HepG2 (cell line): ENCODE measurements at regions not wholly inside any gene's neighbourhood (a gene's known extent, or its start where the extent isn't known, plus 50 kb on each side); places are given as distances from the start of the nearest gene placed in this dataset.

Experiments used
- ATAC-seq: fragments of 200-7000 bp; cut with Tn5 transposase; 3 replicates; pipeline ENCODE4 v1.9.1; 2020; ENCODE audit warnings: mild to moderate bottlenecking, moderate library complexity
- BruUV-seq: library from RNA; stranded (reverse); fragments of 400-500 nt; replicated peaks from 2 replicates; lab custom pipeline; 2021; lab: Mats Ljungman, UMichigan
- CTCF ChIA-PET: fragments of 300-600 bp; formaldehyde crosslinking; extraction: SDS; loops from one replicate; lab custom pipeline; 2021; ENCODE audit warnings: low total read pairs, inconsistent platforms, low intra/inter-chr PET ratio; lab: Yijun Ruan, JAX
- POLR2A ChIA-PET: fragments of 350-600 bp; sonication (Branson Sonifier 250); formaldehyde crosslinking; loops from one replicate; lab custom pipeline; 2020; ENCODE audit warnings: antibody characterized with exemption, inconsistent platforms; lab: Yijun Ruan, JAX
- DNase-seq: peaks from one replicate; pipeline ENCODE4 v3.0.0-alpha.2; 2015; ENCODE audit warnings: low spot score
- FAIRE-seq: peaks from 3 replicates; lab custom pipeline; 2011; peaks lifted over from hg19 to GRCh38; lab: Jason Lieb, UNC
- H2AFZ ChIP-seq: one replicate; pipeline ENCODE4 v1.6.1; 2011; ENCODE audit warnings: low read length, inconsistent platforms
- H3K27ac ChIP-seq: fragments of 300-600 bp; 3 replicates; pipeline ENCODE4 v1.8.0; 2011; ENCODE audit warnings: mixed run types, mild to moderate bottlenecking, mixed read lengths, low read length, inconsistent platforms; ENCODE audit not compliant: insufficient read depth; ENCODE audit errors: extremely low read length
- H3K27me3 ChIP-seq, 2 experiments: fragments of 200-600 bp in 1 of 2; 2 replicates in 1 of 2; 3 replicates in 1 of 2; pipeline versions ENCODE4 v1.6.0 to v1.8.0; 2011; ENCODE audit warnings: low read length in 2 of 2, mild to moderate bottlenecking in 2 of 2, moderate library complexity in 2 of 2, inconsistent platforms in 1 of 2; ENCODE audit not compliant: insufficient read depth in 2 of 2, control insufficient read depth in 1 of 2
- H3K36me3 ChIP-seq, 2 experiments: fragments of 200-600 bp in 1 of 2; replicated peaks in 1 of 2; 2 replicates in 1 of 2; 3 replicates in 1 of 2; pipeline versions ENCODE4 v1.5.1 to v1.8.0; 2011; ENCODE audit warnings: low read length in 2 of 2, inconsistent platforms in 1 of 2; ENCODE audit not compliant: insufficient read depth in 2 of 2, control insufficient read depth in 1 of 2
- H3K4me1 ChIP-seq: 2 replicates; pipeline ENCODE4 v1.5.1; 2012; ENCODE audit warnings: low read length, inconsistent platforms; ENCODE audit not compliant: insufficient read depth
- H3K4me2 ChIP-seq: 2 replicates; pipeline ENCODE4 v1.6.0; 2011; ENCODE audit warnings: low read depth, low read length, inconsistent platforms
- H3K4me3 ChIP-seq, 3 experiments: fragments of 200-600 bp in 1 of 3; sonication (generic), shearing (Covaris generic) in 1 of 3; replicated peaks in 1 of 3; 2 replicates each; pipeline ENCODE4 v1.5.1; 2011 to 2016; ENCODE audit warnings: low read length in 3 of 3, inconsistent platforms in 2 of 3, low read depth in 2 of 3, mild to moderate bottlenecking in 2 of 3, control low read depth in 1 of 3, mixed read lengths in 1 of 3; ENCODE audit not compliant: insufficient read depth in 1 of 3
- H3K79me2 ChIP-seq: one replicate; pipeline ENCODE4 v1.6.1; 2011; ENCODE audit warnings: low read length, inconsistent platforms; ENCODE audit not compliant: insufficient read depth
- H3K9ac ChIP-seq: 2 replicates; pipeline ENCODE4 v1.6.0; 2011; ENCODE audit warnings: mild to moderate bottlenecking, low read depth, low read length, inconsistent platforms; ENCODE audit not compliant: insufficient read depth
- H3K9me3 ChIP-seq: 2 replicates; pipeline ENCODE4 v1.5.1; 2012; ENCODE audit warnings: mild to moderate bottlenecking, low read length
- H4K20me1 ChIP-seq: 2 replicates; pipeline ENCODE4 v1.6.0; 2011; ENCODE audit warnings: inconsistent platforms, mild to moderate bottlenecking, low read length, moderate library complexity; ENCODE audit not compliant: insufficient read depth
- ARNTL ChIP-seq: sonication (generic); formaldehyde crosslinking; IDR thresholded peaks from 2 replicates; pipeline ENCODE4 v1.4.0; 2020; ENCODE audit warnings: mild to moderate bottlenecking, missing genetic modification reagents
- BRD4 ChIP-seq: sonication (generic); formaldehyde crosslinking; IDR thresholded peaks from 2 replicates; pipeline ENCODE4 v1.4.0; 2020; ENCODE audit warnings: missing genetic modification reagents
- CHD4 ChIP-seq: fragments of 200-600 bp; sonication (generic); IDR thresholded peaks from 2 replicates; pipeline ENCODE4 v1.7.0; 2017; ENCODE audit warnings: mild to moderate bottlenecking, low read length, borderline replicate concordance
- EED ChIP-seq: sonication (generic); formaldehyde crosslinking; IDR thresholded peaks from 2 replicates; pipeline ENCODE4 v1.5.0; 2020; ENCODE audit warnings: mild to moderate bottlenecking, missing genetic modification reagents
- ELF1 ChIP-seq: sonication (generic); formaldehyde crosslinking; IDR thresholded peaks from 2 replicates; pipeline ENCODE4 v1.4.0; 2020; ENCODE audit warnings: missing genetic modification reagents
- FOXK2 ChIP-seq: fragments of 450-650 bp; IDR thresholded peaks from 2 replicates; pipeline ENCODE4 v1.6.1; 2016
- MBNL3 ChIP-seq: fragments of 250-450 bp; sonication (Bioruptor Pico); conservative IDR thresholded peaks from 2 replicates; pipeline ENCODE4 v1.8.0; 2022; ENCODE audit warnings: mild to moderate bottlenecking, inconsistent platforms
- SIX4 ChIP-seq: sonication (generic); formaldehyde crosslinking; IDR thresholded peaks from 2 replicates; pipeline ENCODE4 v1.4.0; 2020; ENCODE audit warnings: missing genetic modification reagents
- SKIL ChIP-seq: sonication (generic); formaldehyde crosslinking; IDR thresholded peaks from 2 replicates; pipeline ENCODE4 v1.8.0; 2022; ENCODE audit warnings: missing genetic modification reagents, mild to moderate bottlenecking, moderate library complexity, borderline replicate concordance
- ZNF143 ChIP-seq: sonication (generic); formaldehyde crosslinking; IDR thresholded peaks from 2 replicates; pipeline ENCODE4 v1.4.0; 2020; ENCODE audit warnings: missing genetic modification reagents
- ZNF235 ChIP-seq: sonication (generic); formaldehyde crosslinking; IDR thresholded peaks from 2 replicates; pipeline ENCODE4 v1.8.1; 2023; ENCODE audit warnings: mild to moderate bottlenecking, missing genetic modification reagents, borderline replicate concordance
- ZNF280B ChIP-seq: sonication (generic); formaldehyde crosslinking; IDR thresholded peaks from 2 replicates; pipeline ENCODE4 v1.5.0; 2020; ENCODE audit warnings: missing genetic modification reagents, mild to moderate bottlenecking, borderline replicate concordance
- ZNF737 ChIP-seq: sonication (generic); formaldehyde crosslinking; IDR thresholded peaks from 2 replicates; pipeline ENCODE4 v1.5.0; 2020; ENCODE audit warnings: missing genetic modification reagents, mild to moderate bottlenecking, borderline replicate concordance
- ZNF780A ChIP-seq: sonication (generic); formaldehyde crosslinking; IDR thresholded peaks from 2 replicates; pipeline ENCODE4 v1.8.0; 2022; ENCODE audit warnings: mild to moderate bottlenecking, missing genetic modification reagents, moderate library complexity
- whole genome bisulfite sequencing: methylation state at CpG from one replicate; pipeline ENCODE4 v1.1.6; 2017; ENCODE audit warnings: low lambda C conversion rate; 5-methylcytosine and 5-hydroxymethylcytosine counted together
- in situ Hi-C: cut with HindIII; loops from 2 replicates; pipeline ENCODE4 v1.10.0; 2017; ENCODE audit warnings: low pct_unique_long_range_greater_than_20kb; ENCODE audit not compliant: extremely low pct_ligation_motif_present
- intact Hi-C: fragments of 100-400 bp; cut with micrococcal nuclease; formaldehyde crosslinking; loops from one replicate; pipeline ENCODE4 v1.10.0; 2022; ENCODE audit not compliant: unreplicated experiment
- TF ChIP-seq, protein P1 (sequence below): IDR thresholded peaks from 2 replicates; pipeline ENCODE4 v1.6.1; 2012; ENCODE audit warnings: low read depth, low read length, improper control_type of control experiment

DNA sequence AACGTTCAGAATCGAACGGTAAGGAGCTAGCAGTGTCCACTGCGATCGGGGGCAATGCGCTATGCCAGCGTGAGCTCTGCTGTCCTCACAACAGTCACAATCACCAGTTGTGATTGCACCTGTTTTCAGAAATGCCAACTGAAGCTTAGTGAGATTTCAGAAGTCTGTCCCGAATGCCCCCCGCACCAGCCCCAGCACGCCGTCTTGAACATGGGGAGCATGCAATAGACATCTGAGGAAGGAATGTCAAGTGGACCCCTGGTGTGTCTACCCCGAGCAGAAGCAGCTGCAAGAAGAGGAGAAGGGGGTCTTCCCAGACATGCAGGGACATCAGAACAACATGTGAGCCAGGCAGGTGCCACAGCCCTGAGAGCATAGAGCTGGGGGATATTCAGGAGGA lies 125.7 kb upstream of the CHST15 start:
- Histone ChIP-seq H3K4me3 (no peak overlapping the region), H3K9ac (no peak overlapping the region), H3K9me3 (no peaks in the 10 kb centered on the region), H3K4me1 (no peaks in the 10 kb centered on the region), H4K20me1 (no peaks in the 10 kb centered on the region), H3K79me2 (no peaks in the 10 kb centered on the region), H3K27me3 (peaks cover 2 to 36% of the 10 kb centered on the region in 2 experiments; a peak in 3 of 5 replicates), H3K36me3 (no peaks in the 10 kb centered on the region), H2AFZ (no peak overlapping the region), H3K4me2 (no peak overlapping the region), H3K27ac (no peak overlapping the region)
- TF ChIP-seq ZNF737 (CRISPR knock-in tag) (no peak), EED (CRISPR knock-in tag) (no peak), ZNF280B (no peak), FOXK2 (no peak), ELF1 (no peak), CHD4 (no peak), SKIL (no peak), ZNF780A (no peak), MBNL3 (CRISPR knock-in tag) (no peak), BRD4 (CRISPR knock-in tag) (no peak), ARNTL (CRISPR knock-in tag) (no peak), ZNF235 (CRISPR knock-in tag) (no peak), SIX4 (no peak), ZNF143 (CRISPR knock-in tag) (no peak)
- TF ChIP-seq, protein P1, sequence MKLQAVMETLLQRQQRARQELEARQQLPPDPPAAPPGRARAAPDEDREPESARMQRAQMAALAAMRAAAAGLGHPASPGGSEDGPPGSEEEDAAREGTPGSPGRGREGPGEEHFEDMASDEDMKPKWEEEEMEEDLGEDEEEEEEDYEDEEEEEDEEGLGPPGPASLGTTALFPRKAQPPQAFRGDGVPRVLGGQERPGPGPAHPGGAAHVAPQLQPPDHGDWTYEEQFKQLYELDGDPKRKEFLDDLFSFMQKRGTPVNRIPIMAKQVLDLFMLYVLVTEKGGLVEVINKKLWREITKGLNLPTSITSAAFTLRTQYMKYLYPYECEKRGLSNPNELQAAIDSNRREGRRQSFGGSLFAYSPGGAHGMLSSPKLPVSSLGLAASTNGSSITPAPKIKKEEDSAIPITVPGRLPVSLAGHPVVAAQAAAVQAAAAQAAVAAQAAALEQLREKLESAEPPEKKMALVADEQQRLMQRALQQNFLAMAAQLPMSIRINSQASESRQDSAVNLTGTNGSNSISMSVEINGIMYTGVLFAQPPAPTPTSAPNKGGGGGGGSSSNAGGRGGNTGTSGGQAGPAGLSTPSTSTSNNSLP, result no peak
- intact Hi-C loops, result no loop called here
- in situ Hi-C loops, result no loop called here
- BruUV-seq, result no TSS peak
- FAIRE-seq, result no peak
- DNase-seq, result no peak
- ChIA-PET POLR2A (no interaction called here), CTCF (no interaction called here)
- ATAC-seq, result no peak
- 50% methylated on average over 10 of the region's 12 CpGs for WGBS
